ENCODE measurements at regions not wholly inside any gene's neighbourhood (a gene's known extent, or its start where the extent isn't known, plus 50 kb on each side); places are given as distances from the start of the nearest gene placed in this dataset.

DNA sequence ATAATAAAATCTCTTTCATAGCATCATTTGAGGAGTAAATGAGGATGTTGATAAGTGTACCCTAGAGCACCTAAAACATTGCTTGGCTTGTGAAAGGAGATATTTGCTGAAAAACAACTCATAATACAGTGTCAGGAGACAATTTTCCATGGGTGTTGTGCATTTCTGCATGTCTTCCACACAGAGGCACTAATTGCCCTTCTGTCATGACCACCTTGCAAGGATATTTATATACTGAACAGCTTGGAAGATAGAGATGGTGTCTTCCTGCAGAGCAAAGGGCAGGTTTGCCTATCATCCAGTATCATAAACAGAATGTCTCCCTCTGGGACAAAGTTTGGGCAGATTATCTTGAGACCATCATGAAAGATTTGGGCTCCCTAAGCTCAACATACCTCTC is 495.2 kb upstream of the LRRN3 start:
- no peaks in the 10 kb centered on the region for H3K9me2 ChIP-seq (ENCODE audit: insufficient read depth)
- in situ Hi-C loops (cut with MboI) = no loop called here
- TF ChIP-seq EZH2 (IDR thresholded peaks at IDR 0.05; ENCODE audit: insufficient read depth, poor library complexity, severe bottlenecking) (no peak), EZH2phosphoT487 (IDR thresholded peaks at IDR 0.05; ENCODE audit: insufficient read depth, low read depth) (no peak)
- no peak for DNase-seq
- no peaks in the 10 kb centered on the region for H3F3A ChIP-seq (ENCODE audit: insufficient read depth)
- H3K4me1 ChIP-seq (ENCODE audit: insufficient read depth) = no peaks in the 10 kb centered on the region
- H3K4me3 ChIP-seq = no peak overlapping the region
- H3K27me3 ChIP-seq (replicated peaks; ENCODE audit: insufficient read depth) = no peaks in the 10 kb centered on the region
- no peaks in the 10 kb centered on the region for H3K9me3 ChIP-seq (ENCODE audit: low read depth)
- no peaks in the 10 kb centered on the region for H3K79me2 ChIP-seq (ENCODE audit: insufficient read depth)
- no peak overlapping the region for H2AFZ ChIP-seq
- no peak overlapping the region for H3K4me2 ChIP-seq (ENCODE audit: unreplicated experiment)
- no peak overlapping the region for H3K9ac ChIP-seq
- no peaks in the 10 kb centered on the region for H4K20me1 ChIP-seq (ENCODE audit: insufficient read depth)
- no peak overlapping the region for H3K27ac ChIP-seq
- H3K36me3 ChIP-seq (ENCODE audit: low read depth) = no peaks in the 10 kb centered on the region

DNA sequence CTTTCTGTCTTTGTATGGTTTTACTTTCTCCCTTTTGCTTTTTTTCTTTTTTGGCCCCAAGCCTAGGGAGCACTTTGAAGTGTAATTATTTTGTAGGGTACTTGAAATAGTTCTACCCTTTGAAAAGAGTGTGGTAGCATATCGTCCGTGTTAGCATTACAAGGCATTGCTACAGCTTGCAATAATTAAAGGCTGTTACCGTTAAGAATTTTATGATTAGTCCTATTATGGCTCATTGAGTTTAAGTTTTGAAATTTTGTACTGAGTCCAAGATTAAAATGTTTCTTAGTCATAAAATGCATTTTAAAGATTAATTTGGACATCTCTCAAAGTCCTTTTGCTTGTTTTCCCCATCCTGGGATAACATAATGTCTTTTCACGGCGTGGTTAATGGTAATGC is 490.0 kb upstream of the LRRN3 start:
- H3K4me2 ChIP-seq (ENCODE audit: unreplicated experiment) = no peak overlapping the region
- H3K36me3 ChIP-seq (ENCODE audit: low read depth) = no peaks in the 10 kb centered on the region
- no peak overlapping the region for H3K27ac ChIP-seq
- no peaks in the 10 kb centered on the region for H3K79me2 ChIP-seq (ENCODE audit: insufficient read depth)
- no peaks in the 10 kb centered on the region for H3K9me3 ChIP-seq (ENCODE audit: low read depth)
- no peaks in the 10 kb centered on the region for H3K27me3 ChIP-seq (replicated peaks; ENCODE audit: insufficient read depth)
- no peaks in the 10 kb centered on the region for H3K9me2 ChIP-seq (ENCODE audit: insufficient read depth)
- in situ Hi-C loops (cut with MboI) = no loop called here
- WGBS, 2 experiments (ENCODE audit: low coverage in 1 of 2, low lambda C conversion rate in 2 of 2, missing lambda C conversion rate in 2 of 2) = 17 to 20% methylated on average over 5 of the region's 5 CpGs
- H3F3A ChIP-seq (ENCODE audit: insufficient read depth) = no peaks in the 10 kb centered on the region
- H3K9ac ChIP-seq = no peak overlapping the region
- no peaks in the 10 kb centered on the region for H4K20me1 ChIP-seq (ENCODE audit: insufficient read depth)
- H2AFZ ChIP-seq = no peak overlapping the region
- TF ChIP-seq EZH2phosphoT487 (IDR thresholded peaks at IDR 0.05; ENCODE audit: insufficient read depth, low read depth) (no peak), EZH2 (IDR thresholded peaks at IDR 0.05; ENCODE audit: insufficient read depth, poor library complexity, severe bottlenecking) (no peak)
- DNase-seq = no peak
- no peaks in the 10 kb centered on the region for H3K4me1 ChIP-seq (ENCODE audit: insufficient read depth)
- no peak overlapping the region for H3K4me3 ChIP-seq

DNA sequence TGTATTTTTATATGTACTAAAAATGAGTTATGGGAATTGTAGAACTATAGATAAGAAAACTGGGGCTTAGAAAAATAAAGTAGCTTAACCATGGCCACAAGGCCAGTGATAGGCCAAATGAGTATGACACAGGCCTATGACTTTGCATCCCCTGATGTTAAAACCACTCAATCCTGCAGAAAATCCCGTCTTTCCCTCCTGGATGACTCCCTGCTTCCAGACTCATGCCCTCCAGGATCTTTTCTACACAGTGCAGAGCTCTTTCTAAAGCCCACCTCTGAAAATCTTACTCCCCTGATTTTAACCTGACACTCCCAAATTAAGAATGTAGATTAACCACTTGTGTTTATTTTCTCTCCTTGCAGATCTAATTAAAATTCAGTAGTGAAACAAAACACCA is 489.2 kb upstream of the LRRN3 start:
- H4K20me1 ChIP-seq (ENCODE audit: insufficient read depth) = no peaks in the 10 kb centered on the region

DNA sequence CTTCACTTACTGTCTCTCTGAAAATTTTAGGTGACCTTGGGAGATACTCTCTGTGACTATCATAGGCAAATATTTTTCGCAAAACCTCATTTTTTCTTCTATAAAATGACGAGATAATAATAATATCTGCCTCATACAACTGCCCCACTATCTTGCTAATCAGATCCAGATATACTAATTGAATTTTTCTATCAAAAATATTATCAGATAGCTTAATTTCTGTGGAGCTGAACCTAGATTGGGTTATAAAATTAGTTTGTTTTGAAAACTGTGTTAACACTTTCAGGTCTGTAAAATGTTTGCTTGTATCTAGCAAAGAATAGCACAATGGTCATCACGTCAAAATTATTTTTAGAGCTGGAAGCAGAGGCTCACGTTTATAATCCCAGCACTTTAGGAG is 486.7 kb upstream of the LRRN3 start:
- H3K27ac ChIP-seq = no peak overlapping the region
- no peak overlapping the region for H3K4me2 ChIP-seq (ENCODE audit: unreplicated experiment)
- no peak overlapping the region for H2AFZ ChIP-seq
- H3K27me3 ChIP-seq (replicated peaks; ENCODE audit: insufficient read depth) = no peaks in the 10 kb centered on the region
- H3K9me2 ChIP-seq (ENCODE audit: insufficient read depth) = no peaks in the 10 kb centered on the region
- no peak for DNase-seq
- no peaks in the 10 kb centered on the region for H3K36me3 ChIP-seq (ENCODE audit: low read depth)
- H3K4me3 ChIP-seq = no peak overlapping the region
- in situ Hi-C loops (cut with MboI) = no loop called here
- 30 to 35% methylated on average over 4 of the region's 4 CpGs for WGBS, 2 experiments (ENCODE audit: low coverage in 1 of 2, low lambda C conversion rate in 2 of 2, missing lambda C conversion rate in 2 of 2)
- H3K4me1 ChIP-seq (ENCODE audit: insufficient read depth) = no peaks in the 10 kb centered on the region
- no peaks in the 10 kb centered on the region for H3F3A ChIP-seq (ENCODE audit: insufficient read depth)
- no peaks in the 10 kb centered on the region for H4K20me1 ChIP-seq (ENCODE audit: insufficient read depth)
- no peaks in the 10 kb centered on the region for H3K9me3 ChIP-seq (ENCODE audit: low read depth)
- no peak overlapping the region for H3K9ac ChIP-seq
- TF ChIP-seq EZH2 (IDR thresholded peaks at IDR 0.05; ENCODE audit: insufficient read depth, poor library complexity, severe bottlenecking) (no peak), EZH2phosphoT487 (IDR thresholded peaks at IDR 0.05; ENCODE audit: insufficient read depth, low read depth) (no peak)
- no peaks in the 10 kb centered on the region for H3K79me2 ChIP-seq (ENCODE audit: insufficient read depth)

More for the DNA sequence above, 489.2 kb upstream of the LRRN3 start:
- Histone ChIP-seq H3K27me3 (replicated peaks; ENCODE audit: insufficient read depth) (no peaks in the 10 kb centered on the region), H3K79me2 (ENCODE audit: insufficient read depth) (no peaks in the 10 kb centered on the region), H3K27ac (no peak overlapping the region), H3K4me2 (ENCODE audit: unreplicated experiment) (no peak overlapping the region), H3K9me3 (ENCODE audit: low read depth) (no peaks in the 10 kb centered on the region), H3K36me3 (ENCODE audit: low read depth) (no peaks in the 10 kb centered on the region), H3K9me2 (ENCODE audit: insufficient read depth) (no peaks in the 10 kb centered on the region), H2AFZ (no peak overlapping the region), H3F3A (ENCODE audit: insufficient read depth) (no peaks in the 10 kb centered on the region), H3K4me1 (ENCODE audit: insufficient read depth) (no peaks in the 10 kb centered on the region), H3K4me3 (no peak overlapping the region), H3K9ac (no peak overlapping the region)
- in situ Hi-C loops (cut with MboI) = no loop called here
- no peak for DNase-seq
- 0 to 7% methylated on average over 1 of the region's 1 CpG for WGBS, 2 experiments (ENCODE audit: low coverage in 1 of 2, low lambda C conversion rate in 2 of 2, missing lambda C conversion rate in 2 of 2)
- TF ChIP-seq EZH2phosphoT487 (IDR thresholded peaks at IDR 0.05; ENCODE audit: insufficient read depth, low read depth) = no peak
- TF ChIP-seq EZH2 (IDR thresholded peaks at IDR 0.05; ENCODE audit: insufficient read depth, poor library complexity, severe bottlenecking) = no peak

DNA sequence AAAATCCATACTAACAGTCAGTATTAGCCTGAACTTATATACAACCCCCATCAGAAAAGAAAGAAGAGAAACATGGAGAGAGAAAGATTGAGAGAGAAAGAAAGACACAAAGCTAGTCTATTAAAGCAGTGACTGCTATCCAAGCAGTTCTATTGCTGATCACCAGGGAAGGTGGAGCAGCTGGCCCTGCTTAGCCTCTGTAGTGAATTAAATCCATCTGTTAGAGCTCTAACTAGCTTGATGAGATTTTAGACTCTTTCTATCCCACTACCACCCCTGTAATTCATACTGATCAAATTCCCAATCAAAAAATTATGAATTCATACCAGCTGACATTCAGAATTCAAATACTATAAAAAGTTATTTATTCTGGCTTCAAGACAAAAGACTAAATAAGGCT is 486.0 kb upstream of the LRRN3 start:
- Histone ChIP-seq H3K36me3 (ENCODE audit: low read depth) (no peaks in the 10 kb centered on the region), H3K79me2 (ENCODE audit: insufficient read depth) (no peaks in the 10 kb centered on the region), H3K9me3 (ENCODE audit: low read depth) (no peaks in the 10 kb centered on the region), H3K9ac (no peak overlapping the region), H3K4me2 (ENCODE audit: unreplicated experiment) (no peak overlapping the region), H4K20me1 (ENCODE audit: insufficient read depth) (no peaks in the 10 kb centered on the region), H3K27ac (no peak overlapping the region), H2AFZ (no peak overlapping the region), H3K27me3 (replicated peaks; ENCODE audit: insufficient read depth) (no peaks in the 10 kb centered on the region), H3K4me3 (no peak overlapping the region), H3K4me1 (ENCODE audit: insufficient read depth) (no peaks in the 10 kb centered on the region), H3K9me2 (ENCODE audit: insufficient read depth) (no peaks in the 10 kb centered on the region), H3F3A (ENCODE audit: insufficient read depth) (no peaks in the 10 kb centered on the region)
- no peak for TF ChIP-seq EZH2phosphoT487 (IDR thresholded peaks at IDR 0.05; ENCODE audit: insufficient read depth, low read depth)
- TF ChIP-seq EZH2 (IDR thresholded peaks at IDR 0.05; ENCODE audit: insufficient read depth, poor library complexity, severe bottlenecking) = no peak
- in situ Hi-C loops (cut with MboI) = no loop called here
- no peak for DNase-seq
